NB4 (cell line): ENCODE measurements at regions not wholly inside any gene's neighbourhood (a gene's known extent, or its start where the extent isn't known, plus 50 kb on each side); places are given as distances from the start of the nearest gene placed in this dataset.
"Not testable (repeated sequence)": the region's sequence is repeated elsewhere in the genome, so short reads cannot be mapped to it uniquely, and the experiment has no call there.

Experiments
- DNase-seq: peaks from one replicate; pipeline ENCODE4 v3.0.0; 2010; ENCODE audit warnings: low read depth
- H3K4me3 ChIP-seq: one replicate; pipeline ENCODE4 v1.5.1; 2011; ENCODE audit warnings: mild to moderate bottlenecking, low read depth, low read length, moderate library complexity
- CTCF ChIP-seq: IDR thresholded peaks from one replicate; pipeline ENCODE4 v1.5.1; 2012; ENCODE audit warnings: low read depth, low read length
- MAX ChIP-seq: IDR thresholded peaks from 2 replicates; pipeline ENCODE4 v1.6.1; 2011; ENCODE audit warnings: low read depth, low read length
- MYC ChIP-seq: IDR thresholded peaks from 2 replicates; pipeline ENCODE4 v1.6.1; 2011; ENCODE audit warnings: low read depth, low read length
- POLR2A ChIP-seq: IDR thresholded peaks from 2 replicates; pipeline ENCODE4 v1.6.1; 2011; ENCODE audit warnings: mild to moderate bottlenecking; ENCODE audit not compliant: insufficient read length; ENCODE audit errors: extremely low read depth

GRCh38 chr2:175414191-175414881, 232.8 kb upstream of the ATP5MC3 start:
- no peak overlapping the region for H3K4me3 ChIP-seq
- no peak for DNase-seq
- no peak for TF ChIP-seq CTCF
- no peak for TF ChIP-seq MAX
- no peak for TF ChIP-seq POLR2A
- TF ChIP-seq MYC, result no peak

- not testable (repeated sequence) for DNase-seq, H3K4me3 ChIP-seq
Observed at GRCh38 chr2:175410941-175411340, 229.4 kb upstream of the ATP5MC3 start.

- no peak for DNase-seq
- no peak overlapping the region for H3K4me3 ChIP-seq
- no peak for TF ChIP-seq POLR2A
- no peak for TF ChIP-seq MAX
- TF ChIP-seq CTCF, result no peak
- no peak for TF ChIP-seq MYC
Observed at GRCh38 chr2:175404839-175405238, 223.3 kb upstream of the ATP5MC3 start.

- TF ChIP-seq CTCF (no peak), POLR2A (no peak), MAX (no peak), MYC (no peak)
- no peak overlapping the region for H3K4me3 ChIP-seq
- no peak for DNase-seq
Observed at GRCh38 chr2:175403599-175404221, 222.2 kb upstream of the ATP5MC3 start.

- DNase-seq, result no peak
- no peak overlapping the region for H3K4me3 ChIP-seq
- TF ChIP-seq MYC (no peak), CTCF (no peak), MAX (no peak), POLR2A (no peak)
Observed at GRCh38 chr2:175402571-175402970, 221.1 kb upstream of the ATP5MC3 start.

- TF ChIP-seq MYC, result no peak
- no peak for TF ChIP-seq CTCF
- no peak for TF ChIP-seq POLR2A
- TF ChIP-seq MAX, result no peak
- H3K4me3 ChIP-seq, result no peak overlapping the region
- no peak for DNase-seq
Observed at GRCh38 chr2:175401956-175402469, 220.5 kb upstream of the ATP5MC3 start.
